Fibroblast of mammary gland (primary cell): ENCODE measurements at regions not wholly inside any gene's neighbourhood (a gene's known extent, or its start where the extent isn't known, plus 50 kb on each side); places are given as distances from the start of the nearest gene placed in this dataset.

Source experiments
- DNase-seq: peaks from one replicate; pipeline ENCODE4 v3.0.0-alpha.2; 2010; ENCODE audit warnings: low read depth
- H3K4me3 ChIP-seq: 2 replicates; pipeline ENCODE4 v1.5.1; 2011; ENCODE audit warnings: low read depth, mild to moderate bottlenecking, low read length, moderate library complexity; ENCODE audit not compliant: control insufficient read depth
- TF ChIP-seq, protein P1 (sequence below): conservative IDR thresholded peaks from 2 replicates; pipeline ENCODE4 v1.5.1; 2011; ENCODE audit warnings: low read depth, low read length, inconsistent platforms; ENCODE audit not compliant: control insufficient read depth, insufficient read depth

DNA sequence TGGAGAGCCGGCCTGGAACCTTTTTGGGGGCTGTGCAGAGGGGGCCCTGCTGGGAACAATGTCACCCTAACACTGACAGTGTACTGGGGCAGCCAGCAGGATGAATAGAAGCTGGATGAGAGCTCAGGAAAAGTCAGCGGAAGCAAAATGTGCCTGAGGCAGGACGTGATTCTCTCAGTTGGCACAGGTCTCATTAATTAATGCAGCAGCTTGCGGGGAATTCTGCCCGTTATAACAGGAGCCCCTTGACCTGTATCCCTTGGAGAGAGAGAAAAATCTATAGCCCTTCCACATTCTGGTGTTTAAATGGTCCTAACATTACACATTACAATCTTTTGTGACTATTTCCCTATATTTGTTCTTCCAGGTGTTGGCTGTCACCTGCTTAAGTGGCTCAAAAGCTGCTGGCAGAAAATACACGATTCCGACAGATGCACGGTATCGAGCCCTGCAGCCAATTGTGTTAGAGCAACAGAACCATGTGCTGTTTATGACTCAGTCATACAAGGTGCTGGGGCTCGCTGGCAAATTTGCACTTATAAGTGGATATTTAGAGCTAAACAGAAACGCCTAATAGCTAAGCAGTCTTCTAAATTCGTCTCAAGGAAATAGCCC lies 854.7 kb downstream of the AACS start:
- TF ChIP-seq, protein P1, sequence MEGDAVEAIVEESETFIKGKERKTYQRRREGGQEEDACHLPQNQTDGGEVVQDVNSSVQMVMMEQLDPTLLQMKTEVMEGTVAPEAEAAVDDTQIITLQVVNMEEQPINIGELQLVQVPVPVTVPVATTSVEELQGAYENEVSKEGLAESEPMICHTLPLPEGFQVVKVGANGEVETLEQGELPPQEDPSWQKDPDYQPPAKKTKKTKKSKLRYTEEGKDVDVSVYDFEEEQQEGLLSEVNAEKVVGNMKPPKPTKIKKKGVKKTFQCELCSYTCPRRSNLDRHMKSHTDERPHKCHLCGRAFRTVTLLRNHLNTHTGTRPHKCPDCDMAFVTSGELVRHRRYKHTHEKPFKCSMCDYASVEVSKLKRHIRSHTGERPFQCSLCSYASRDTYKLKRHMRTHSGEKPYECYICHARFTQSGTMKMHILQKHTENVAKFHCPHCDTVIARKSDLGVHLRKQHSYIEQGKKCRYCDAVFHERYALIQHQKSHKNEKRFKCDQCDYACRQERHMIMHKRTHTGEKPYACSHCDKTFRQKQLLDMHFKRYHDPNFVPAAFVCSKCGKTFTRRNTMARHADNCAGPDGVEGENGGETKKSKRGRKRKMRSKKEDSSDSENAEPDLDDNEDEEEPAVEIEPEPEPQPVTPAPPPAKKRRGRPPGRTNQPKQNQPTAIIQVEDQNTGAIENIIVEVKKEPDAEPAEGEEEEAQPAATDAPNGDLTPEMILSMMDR: no peak
- H3K4me3 ChIP-seq: no peak overlapping the region
- DNase-seq: no peak

GRCh38 chr12:125922330-125922729 lies 857.1 kb downstream of the AACS start:
- no peak overlapping the region for H3K4me3 ChIP-seq
- no peak for DNase-seq
- TF ChIP-seq, protein P1: no peak

DNA sequence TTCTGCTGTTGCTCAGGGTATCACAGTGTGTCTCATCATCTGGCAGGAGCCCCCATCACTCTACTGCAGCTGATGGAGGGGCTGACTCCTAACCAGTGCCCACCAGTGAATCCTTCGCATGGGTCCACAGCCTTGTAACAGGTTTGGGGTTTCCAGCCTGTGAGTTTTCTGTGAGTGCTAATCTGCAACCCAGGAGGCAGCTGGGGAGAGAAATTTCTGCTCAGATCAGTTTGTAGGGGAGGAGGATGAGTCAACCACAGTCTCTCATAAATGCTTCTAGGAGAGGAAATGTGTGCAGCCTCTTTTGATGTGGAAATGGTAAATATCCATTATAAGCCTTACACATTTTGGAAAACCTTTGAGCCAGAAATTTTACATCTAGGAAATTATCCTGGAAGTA lies 871.3 kb downstream of the AACS start:
- no peak for DNase-seq
- TF ChIP-seq, protein P1: no peak
- no peak overlapping the region for H3K4me3 ChIP-seq

DNA sequence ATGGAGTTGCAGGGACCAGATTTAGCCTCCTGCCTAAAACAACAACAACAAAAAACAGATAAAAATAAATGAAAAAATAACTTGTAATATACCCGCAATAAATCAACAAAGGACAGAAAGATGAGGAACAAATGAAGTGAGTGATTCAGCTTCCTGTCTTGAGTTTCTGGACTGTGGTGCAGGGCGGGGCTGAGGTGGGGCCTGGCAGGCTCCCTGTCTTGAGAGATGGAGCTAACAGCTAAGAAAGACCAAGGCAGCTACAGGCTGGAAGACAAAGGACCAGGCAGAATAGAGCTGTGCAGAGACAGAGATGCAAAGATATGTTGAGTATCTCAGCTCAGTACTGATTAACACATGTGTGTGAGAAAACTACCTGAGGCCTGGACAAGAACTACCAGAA lies 879.2 kb downstream of the AACS start:
- DNase-seq: no peak
- TF ChIP-seq, protein P1: no peak
- H3K4me3 ChIP-seq: no peak overlapping the region

DNA sequence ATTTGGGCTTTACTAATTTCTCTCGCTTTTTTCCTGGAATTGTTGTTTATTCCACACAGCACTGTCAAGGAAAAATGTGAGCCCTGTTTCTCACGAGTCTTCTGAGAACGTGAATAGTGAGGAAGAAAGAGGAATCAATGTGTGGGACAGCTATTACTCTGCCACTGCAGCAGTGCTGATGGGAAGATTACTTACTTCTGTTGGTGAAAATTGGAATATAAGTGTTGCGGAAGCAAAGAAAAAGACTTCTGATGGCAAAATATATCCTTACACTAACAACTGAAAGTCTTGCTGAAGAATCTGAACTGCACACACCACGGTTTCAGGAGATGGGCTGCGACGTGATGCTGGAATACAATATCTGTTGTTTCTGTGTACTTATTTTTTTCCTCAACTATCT lies 884.2 kb downstream of the AACS start:
- TF ChIP-seq, protein P1: no peak
- DNase-seq: no peak

DNA sequence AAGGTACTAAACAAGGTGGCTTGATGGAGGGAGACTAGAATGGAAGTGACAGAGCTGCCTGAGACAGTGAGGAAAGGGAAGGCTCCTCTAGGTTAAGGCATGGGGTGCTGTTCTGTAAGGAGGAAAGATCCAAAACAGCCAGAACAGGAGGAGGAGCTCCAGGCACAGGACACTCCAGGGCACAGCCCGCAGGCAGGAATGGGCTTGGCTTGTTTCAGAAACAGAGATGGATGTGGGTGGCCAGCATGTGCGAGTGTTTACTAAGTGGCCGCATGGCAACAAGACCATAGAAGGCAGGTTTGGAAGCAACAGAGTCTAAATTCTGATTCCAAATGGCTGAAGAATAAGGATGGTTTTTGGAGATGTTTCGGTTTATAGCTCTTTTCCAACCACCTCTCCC lies 889.1 kb downstream of the AACS start:
- no peak for DNase-seq
- no peak overlapping the region for H3K4me3 ChIP-seq
- TF ChIP-seq, protein P1: no peak

More for the DNA sequence above, 884.2 kb downstream of the AACS start:
- H3K4me3 ChIP-seq: no peak overlapping the region

- DNase-seq: no peak
- TF ChIP-seq, protein P1: no peak
Measured at GRCh38 chr12:125956186-125956585, 891.0 kb downstream of the AACS start.

More at GRCh38 chr12:125956186-125956585, 891.0 kb downstream of the AACS start:
- H3K4me3 ChIP-seq: no peak overlapping the region
